ENCODE measurements at regions not wholly inside any gene's neighbourhood (a gene's known extent, or its start where the extent isn't known, plus 50 kb on each side); places are given as distances from the start of the nearest gene placed in this dataset.

DNA sequence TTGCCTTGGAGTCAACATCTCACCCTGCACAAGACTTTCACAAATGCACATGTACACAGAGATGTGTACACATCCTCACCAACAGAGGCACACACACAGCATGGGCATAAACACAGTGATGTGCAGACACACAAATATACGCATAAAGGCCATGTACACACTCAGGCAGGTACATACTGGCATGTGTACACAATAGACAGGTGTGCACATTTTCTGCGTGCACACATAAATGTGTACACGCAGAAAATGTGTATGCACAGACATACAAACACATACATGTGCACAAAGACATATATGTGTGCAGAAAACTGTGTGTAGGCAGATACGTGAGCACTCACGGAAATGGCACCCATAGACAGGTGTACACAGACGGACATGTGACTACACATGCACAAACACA, 85.3 kb upstream of the ZBTB40 start:
- TF ChIP-seq, protein P1, sequence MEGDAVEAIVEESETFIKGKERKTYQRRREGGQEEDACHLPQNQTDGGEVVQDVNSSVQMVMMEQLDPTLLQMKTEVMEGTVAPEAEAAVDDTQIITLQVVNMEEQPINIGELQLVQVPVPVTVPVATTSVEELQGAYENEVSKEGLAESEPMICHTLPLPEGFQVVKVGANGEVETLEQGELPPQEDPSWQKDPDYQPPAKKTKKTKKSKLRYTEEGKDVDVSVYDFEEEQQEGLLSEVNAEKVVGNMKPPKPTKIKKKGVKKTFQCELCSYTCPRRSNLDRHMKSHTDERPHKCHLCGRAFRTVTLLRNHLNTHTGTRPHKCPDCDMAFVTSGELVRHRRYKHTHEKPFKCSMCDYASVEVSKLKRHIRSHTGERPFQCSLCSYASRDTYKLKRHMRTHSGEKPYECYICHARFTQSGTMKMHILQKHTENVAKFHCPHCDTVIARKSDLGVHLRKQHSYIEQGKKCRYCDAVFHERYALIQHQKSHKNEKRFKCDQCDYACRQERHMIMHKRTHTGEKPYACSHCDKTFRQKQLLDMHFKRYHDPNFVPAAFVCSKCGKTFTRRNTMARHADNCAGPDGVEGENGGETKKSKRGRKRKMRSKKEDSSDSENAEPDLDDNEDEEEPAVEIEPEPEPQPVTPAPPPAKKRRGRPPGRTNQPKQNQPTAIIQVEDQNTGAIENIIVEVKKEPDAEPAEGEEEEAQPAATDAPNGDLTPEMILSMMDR (IDR thresholded peaks at IDR 0.05), result no peak
- Histone ChIP-seq H3K4me3 (no peak overlapping the region), H3K27me3 (ENCODE audit: low read depth) (peaks cover 16% of the 10 kb centered on the region), H3K36me3 (no peaks in the 10 kb centered on the region), H3K9me3 (no peaks in the 10 kb centered on the region), H3K4me1 (no peaks in the 10 kb centered on the region), H3K27ac (no peak overlapping the region)
- DNase-seq, result no peak
- no peak for ATAC-seq
- intact Hi-C loops (cut with DNase I), result no loop called here

DNA sequence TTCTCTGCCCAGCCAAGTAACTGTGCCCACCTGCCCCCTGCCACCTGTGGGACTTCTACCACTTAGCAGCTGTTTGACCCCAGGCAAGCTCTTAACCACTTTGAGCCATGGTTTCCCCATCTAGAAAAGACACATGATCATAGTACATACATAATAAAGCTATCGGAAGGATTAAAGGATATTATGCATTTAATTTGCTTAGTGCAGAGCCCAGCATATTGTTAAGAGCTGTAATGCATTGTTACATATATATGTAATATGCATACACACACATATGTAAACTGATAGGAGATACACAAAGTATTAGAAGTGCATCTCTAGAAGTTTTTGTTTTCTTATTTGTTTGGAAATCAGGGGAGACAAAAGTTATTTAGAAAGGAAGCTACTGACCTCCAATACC, 83.5 kb upstream of the ZBTB40 start:
- H3K27me3 ChIP-seq (ENCODE audit: low read depth), result peaks cover 16% of the 10 kb centered on the region
- H3K9me3 ChIP-seq, result no peaks in the 10 kb centered on the region
- ATAC-seq (no peak), DNase-seq (peak; percentile 7)
- intact Hi-C loops (cut with DNase I), result no loop called here
- no peaks in the 10 kb centered on the region for H3K36me3 ChIP-seq
- H3K27ac ChIP-seq, result no peak overlapping the region
- no peak overlapping the region for H3K4me3 ChIP-seq
- TF ChIP-seq, protein P1 (IDR thresholded peaks at IDR 0.05), result no peak
- no peaks in the 10 kb centered on the region for H3K4me1 ChIP-seq

DNA sequence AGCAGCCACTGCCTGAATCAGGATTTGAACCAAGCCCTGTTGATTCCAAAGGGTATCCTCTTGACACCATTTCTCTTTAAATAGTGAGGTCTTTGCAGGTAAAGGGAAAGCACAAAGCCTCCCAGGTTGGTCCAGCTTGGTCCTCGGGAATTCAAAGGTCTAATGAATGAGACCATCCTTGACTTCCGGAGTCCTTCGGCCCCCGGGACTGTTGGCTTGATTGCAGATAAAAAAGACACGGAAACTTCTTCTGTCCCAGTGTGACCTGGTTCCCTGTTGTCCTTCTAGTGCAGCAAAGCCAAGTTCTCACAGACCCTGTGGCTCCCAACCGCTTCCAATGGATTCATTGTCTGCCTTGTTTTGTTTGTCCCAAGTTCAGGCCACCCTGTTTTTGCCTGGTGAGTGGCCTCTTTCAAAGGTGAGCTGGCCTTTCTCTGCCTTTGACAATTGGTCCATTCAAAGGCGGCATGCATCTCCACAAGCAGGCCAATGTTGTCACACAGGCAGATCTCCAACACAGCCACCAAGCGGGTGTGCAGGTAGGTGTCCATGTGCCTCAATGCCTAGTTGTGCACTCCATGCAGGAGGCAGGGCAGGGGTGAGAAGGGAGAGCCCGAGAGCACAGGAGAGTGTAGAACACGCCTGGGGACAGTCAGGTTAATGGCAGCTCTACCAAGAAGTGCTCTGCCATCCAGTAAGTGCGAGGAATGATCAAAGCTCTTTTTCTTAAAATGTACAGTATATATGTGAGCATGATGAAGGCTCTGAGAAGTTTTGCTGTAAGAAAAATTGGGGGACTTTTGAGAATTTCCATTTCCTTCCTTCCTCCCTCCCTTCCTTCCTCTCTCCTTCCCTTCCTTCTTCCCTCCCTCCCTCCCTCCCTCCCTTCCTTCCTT, 82.1 kb upstream of the ZBTB40 start:
- Histone ChIP-seq H3K36me3 (no peaks in the 10 kb centered on the region), H3K4me1 (no peaks in the 10 kb centered on the region), H3K4me3 (no peak overlapping the region), H3K9me3 (no peaks in the 10 kb centered on the region), H3K27me3 (ENCODE audit: low read depth) (peaks cover 16% of the 10 kb centered on the region), H3K27ac (no peak overlapping the region)
- peak; percentile 24 for DNase-seq
- TF ChIP-seq, protein P1 (IDR thresholded peaks at IDR 0.05), result no peak
- ATAC-seq, result no peak
- intact Hi-C loops (cut with DNase I), result no loop called here

DNA sequence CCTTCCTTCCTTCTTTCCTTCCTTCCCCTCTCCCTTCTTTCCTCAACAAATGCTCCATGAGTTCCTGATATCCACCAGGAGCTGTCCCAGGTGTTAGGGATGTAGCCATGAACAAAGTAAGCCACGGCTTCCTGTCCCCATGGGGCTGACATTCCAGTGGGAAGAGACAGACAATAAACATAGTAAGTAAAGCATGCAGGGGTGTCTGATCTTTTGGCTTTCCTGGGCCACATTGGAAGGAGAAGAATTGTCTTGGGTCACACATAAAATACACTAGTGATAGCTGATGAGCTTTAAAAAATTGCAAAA, 81.5 kb upstream of the ZBTB40 start:
- peaks cover 13% of the 10 kb centered on the region for H3K27me3 ChIP-seq (ENCODE audit: low read depth)
- ATAC-seq (no peak), DNase-seq (no peak)
- no peak overlapping the region for H3K4me3 ChIP-seq
- TF ChIP-seq, protein P1 (IDR thresholded peaks at IDR 0.05), result no peak
- no peaks in the 10 kb centered on the region for H3K4me1 ChIP-seq
- H3K36me3 ChIP-seq, result no peaks in the 10 kb centered on the region
- no peaks in the 10 kb centered on the region for H3K9me3 ChIP-seq
- intact Hi-C loops (cut with DNase I), result no loop called here
- no peak overlapping the region for H3K27ac ChIP-seq

DNA sequence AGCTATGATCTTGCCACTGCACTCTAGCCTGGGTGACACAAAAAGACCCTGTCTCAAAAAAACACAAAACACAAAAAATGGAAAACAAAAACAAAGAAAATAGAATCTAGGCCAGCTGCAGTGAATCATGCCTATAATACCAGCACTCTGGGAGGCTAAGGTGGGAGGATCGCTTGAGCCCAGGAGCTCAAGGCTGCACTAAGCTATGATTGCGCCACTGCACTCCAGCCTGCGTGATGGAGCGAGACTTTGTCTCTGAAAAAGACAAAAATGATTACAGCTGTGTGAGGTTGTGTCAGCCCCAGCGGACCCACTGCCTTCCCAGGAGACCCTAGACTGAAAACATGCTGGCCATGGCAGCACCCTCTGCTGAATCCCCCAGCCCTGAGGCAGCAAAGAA, 80.2 kb upstream of the ZBTB40 start:
- peaks cover 8% of the 10 kb centered on the region for H3K27me3 ChIP-seq (ENCODE audit: low read depth)
- no peak overlapping the region for H3K27ac ChIP-seq
- no peak for ATAC-seq

More for the DNA sequence above, 80.2 kb upstream of the ZBTB40 start:
- TF ChIP-seq, protein P1 (IDR thresholded peaks at IDR 0.05), result no peak
- intact Hi-C loops (cut with DNase I), result no loop called here
- peak; percentile 32 for DNase-seq
- Histone ChIP-seq H3K4me1 (no peaks in the 10 kb centered on the region), H3K4me3 (no peak overlapping the region), H3K9me3 (no peaks in the 10 kb centered on the region), H3K36me3 (no peaks in the 10 kb centered on the region)
